MM.1S (cell line): ENCODE measurements at regions not wholly inside any gene's neighbourhood (a gene's known extent, or its start where the extent isn't known, plus 50 kb on each side); places are given as distances from the start of the nearest gene placed in this dataset.

Experiments
- CTCF ChIP-seq: fragments of 300-600 bp; sonication (generic); IDR thresholded peaks from 2 replicates; pipeline ENCODE4 v1.5.1; 2016; ENCODE audit warnings: antibody characterized with exemption, low read length, mixed read lengths
- EZH2 ChIP-seq: fragments of 300-600 bp; sonication (generic); optimal IDR thresholded peaks from 2 replicates; pipeline ENCODE3; 2017; ENCODE audit warnings: low read depth, mild to moderate bottlenecking, antibody characterized with exemption, low read length, mixed read lengths

- TF ChIP-seq CTCF (no peak), EZH2 (no peak)
These were observed 51.1 kb upstream of the ZNF236 start for GRCh38 chr18:76771192-76771799.
